Inflammatory macrophage treated with lipopolysaccharide for 4 hours (primary cell): ENCODE measurements at regions not wholly inside any gene's neighbourhood (a gene's known extent, or its start where the extent isn't known, plus 50 kb on each side); places are given as distances from the start of the nearest gene placed in this dataset.
"Not testable (repeated sequence)": the region's sequence is repeated elsewhere in the genome, so short reads cannot be mapped to it uniquely, and the experiment has no call there.

Source experiments
- DNase-seq: peaks from one replicate; pipeline ENCODE4 v3.0.0-alpha.2; 2020

DNA sequence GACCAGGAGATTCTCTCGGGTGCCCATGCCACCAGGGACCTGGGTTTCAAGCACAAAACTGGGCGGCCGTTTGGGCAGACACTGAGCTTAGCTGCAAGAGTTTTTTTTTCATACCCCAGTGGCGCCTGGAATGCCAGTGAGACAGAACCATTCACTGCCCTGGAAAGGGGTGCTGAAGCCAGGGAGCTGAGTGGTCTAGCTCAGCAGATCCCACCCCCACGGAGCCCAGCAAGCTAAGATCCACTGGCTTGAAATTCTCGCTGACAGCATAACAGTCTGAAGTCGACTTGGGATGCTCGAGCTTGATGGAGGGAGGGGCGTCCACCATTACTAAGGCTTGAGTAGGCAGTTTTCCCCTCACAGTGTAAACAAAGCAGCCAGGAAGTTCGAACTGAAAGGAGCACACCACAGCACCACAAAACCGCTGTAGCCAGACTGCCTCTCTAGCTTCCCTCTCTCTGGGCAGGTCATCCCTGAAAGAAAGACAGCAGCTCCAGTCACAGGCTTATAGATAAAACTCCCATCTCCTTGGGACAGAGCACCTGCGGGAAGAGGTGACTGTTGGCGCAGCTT, 157.7 kb downstream of the GIPC2 start:
- not testable (repeated sequence) for DNase-seq

GRCh38 chr1:78210175-78210574, 164.4 kb downstream of the GIPC2 start:
- DNase-seq = no peak

GRCh38 chr1:78211483-78212092, 165.8 kb downstream of the GIPC2 start:
- DNase-seq = no peak

- no peak for DNase-seq
Observed at GRCh38 chr1:78214334-78214733, 168.6 kb downstream of the GIPC2 start.

GRCh38 chr1:78222225-78222959, 176.6 kb downstream of the GIPC2 start:
- DNase-seq = no peak

- DNase-seq = no peak
Observed at GRCh38 chr1:78222960-78223358, 177.2 kb downstream of the GIPC2 start.

GRCh38 chr1:78223417-78224215, 177.8 kb downstream of the GIPC2 start:
- DNase-seq = no peak

GRCh38 chr1:78224246-78224785, 178.6 kb downstream of the GIPC2 start:
- DNase-seq = no peak

- no peak for DNase-seq
Observed at GRCh38 chr1:78224861-78225552, 179.2 kb downstream of the GIPC2 start.

GRCh38 chr1:78226784-78227183, 181.0 kb downstream of the GIPC2 start:
- DNase-seq = no peak

DNA sequence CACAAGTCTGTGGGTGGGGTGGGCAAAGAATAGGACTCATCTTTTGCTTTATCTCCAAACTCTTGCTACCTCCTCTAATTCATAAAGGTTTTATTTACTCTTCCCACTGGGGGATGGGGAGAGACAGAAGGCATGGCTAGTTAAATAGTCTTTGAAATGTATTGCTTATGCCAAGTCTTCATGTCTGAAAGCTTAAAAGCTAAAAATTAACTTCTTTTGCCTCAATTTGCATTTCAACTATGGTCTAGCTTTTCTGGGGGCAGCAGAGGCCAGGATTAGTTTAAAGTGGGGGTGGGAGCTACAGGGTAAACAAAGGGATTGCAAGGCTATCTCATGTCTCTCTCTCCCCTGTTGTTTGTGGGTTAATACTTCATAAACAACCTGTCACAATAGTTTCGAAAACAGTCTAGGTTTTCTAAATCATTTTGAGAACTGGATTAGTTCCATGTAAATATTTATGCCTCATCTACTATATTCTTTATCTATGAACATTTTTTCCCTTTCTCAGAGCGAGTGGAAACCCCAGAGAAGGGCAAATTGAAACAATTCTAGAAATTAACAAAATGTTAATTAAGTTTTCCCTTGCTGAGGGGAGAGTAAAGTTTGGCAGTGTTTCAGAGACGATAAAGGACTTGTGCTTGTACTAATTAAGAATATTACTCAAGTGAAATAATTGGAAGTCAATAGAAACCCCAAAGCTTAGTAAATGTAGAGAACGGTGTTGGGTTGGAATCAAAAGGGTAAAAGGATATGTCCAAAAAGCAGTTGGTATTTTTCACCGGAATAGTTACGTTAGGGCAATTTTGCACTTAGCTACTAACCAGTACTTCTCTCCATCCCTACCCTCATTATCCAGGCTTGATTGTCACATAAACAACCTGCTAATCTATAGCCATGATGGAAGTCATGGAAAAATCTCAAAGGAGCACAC, 182.2 kb downstream of the GIPC2 start:
- DNase-seq = no peak

GRCh38 chr1:78229344-78229743, 183.6 kb downstream of the GIPC2 start:
- no peak for DNase-seq

DNA sequence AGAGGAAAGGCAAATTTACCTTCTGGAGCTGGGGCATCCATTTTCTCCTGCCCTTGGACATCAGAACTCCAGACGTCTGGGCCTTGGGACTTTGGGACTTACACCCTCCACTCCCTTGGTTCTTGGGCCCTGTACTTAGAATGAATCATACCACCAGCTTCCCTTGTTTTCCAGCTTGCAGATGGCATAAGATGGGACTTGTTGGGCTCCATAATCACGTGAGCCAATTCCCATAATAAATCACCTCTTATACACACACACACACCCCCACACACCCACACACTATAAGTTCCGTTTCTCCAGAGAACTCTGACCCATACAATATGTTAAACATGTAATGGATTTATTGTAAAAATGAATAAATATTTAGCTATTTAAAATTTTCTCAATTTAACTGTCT, 185.7 kb downstream of the GIPC2 start:
- DNase-seq = no peak

GRCh38 chr1:78231894-78232293, 186.1 kb downstream of the GIPC2 start:
- DNase-seq = no peak

DNA sequence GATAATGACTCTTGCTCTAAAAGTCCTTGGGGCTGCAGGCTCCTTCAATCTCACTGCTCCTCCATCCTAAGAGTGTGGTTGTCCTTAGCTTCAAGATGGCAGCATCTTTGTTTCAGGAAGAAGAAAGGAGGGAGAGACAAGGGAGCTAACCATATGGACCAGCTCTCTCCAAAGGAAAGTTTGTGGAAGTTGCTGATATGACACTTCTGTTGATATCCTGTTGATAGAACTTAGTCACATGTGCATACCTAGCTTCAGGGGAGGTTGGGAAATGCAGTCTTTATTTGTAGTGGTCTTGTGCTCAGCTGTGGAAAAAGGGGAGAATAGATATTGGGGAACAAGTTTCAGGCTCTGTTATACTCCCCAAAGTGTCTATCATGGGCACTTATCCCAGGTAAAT, 186.9 kb downstream of the GIPC2 start:
- DNase-seq = no peak

GRCh38 chr1:78234496-78234895, 188.7 kb downstream of the GIPC2 start:
- DNase-seq = no peak

DNA sequence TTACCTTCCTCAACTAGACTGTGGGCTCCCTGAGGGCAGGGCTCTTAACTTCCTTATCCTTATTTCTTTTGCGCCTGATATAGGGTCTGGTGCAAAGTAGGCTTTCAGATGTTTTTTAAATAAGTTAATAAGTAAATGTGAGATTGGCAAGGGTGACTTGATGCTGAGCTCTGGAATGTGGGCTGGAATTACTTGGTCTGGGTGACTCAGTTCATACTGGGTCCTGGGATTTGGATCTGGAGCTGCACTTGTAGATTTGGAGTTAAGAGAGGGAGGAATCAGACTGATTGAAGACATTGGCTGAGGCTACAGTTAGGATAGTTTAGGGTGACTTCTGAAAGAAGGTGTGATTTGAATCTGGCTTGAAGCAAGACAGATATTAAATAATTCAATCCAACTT, 190.9 kb downstream of the GIPC2 start:
- no peak for DNase-seq

GRCh38 chr1:78237364-78237916, 191.7 kb downstream of the GIPC2 start:
- no peak for DNase-seq

- DNase-seq = no peak
Observed at GRCh38 chr1:78240191-78240590, 194.4 kb downstream of the GIPC2 start.

- no peak for DNase-seq
Observed at GRCh38 chr1:78240755-78241154, 195.0 kb downstream of the GIPC2 start.

DNA sequence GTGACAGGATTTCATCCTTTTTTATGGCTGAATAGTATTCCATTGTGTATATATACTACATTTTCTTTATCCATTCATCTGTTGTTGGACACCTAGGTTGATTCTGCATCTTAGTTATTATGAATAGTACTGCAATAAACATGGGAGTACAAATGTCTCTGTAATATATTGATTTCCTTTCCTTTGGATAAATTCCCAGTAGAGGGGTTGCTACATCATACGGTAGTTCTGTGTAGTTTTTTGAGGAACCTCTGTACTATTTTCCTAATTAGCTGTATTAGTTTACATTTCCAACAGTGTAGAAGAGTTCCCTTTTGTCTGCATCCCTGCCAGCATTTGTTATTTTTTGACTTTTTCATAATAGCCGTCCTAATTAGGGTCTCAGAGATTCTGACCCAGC, 201.3 kb downstream of the GIPC2 start:
- no peak for DNase-seq
